ENCODE measurements at regions not wholly inside any gene's neighbourhood (a gene's known extent, or its start where the extent isn't known, plus 50 kb on each side); places are given as distances from the start of the nearest gene placed in this dataset.

GRCh38 chr17:79521225-79521624 is 89.6 kb downstream of the RBFOX3 start:
- DNase-seq (ENCODE audit: low read depth in 3 of 3), result no peak

GRCh38 chr17:79520167-79521165 is 90.4 kb downstream of the RBFOX3 start:
- DNase-seq (ENCODE audit: low read depth in 3 of 3), result no peak

- DNase-seq (ENCODE audit: low read depth in 3 of 3), result no peak
These were observed 91.2 kb downstream of the RBFOX3 start for GRCh38 chr17:79519601-79520000.

- DNase-seq (ENCODE audit: low read depth in 3 of 3), result no peak
These were observed 92.0 kb downstream of the RBFOX3 start for GRCh38 chr17:79518585-79519523.

GRCh38 chr17:79517827-79518584 is 92.8 kb downstream of the RBFOX3 start:
- DNase-seq (ENCODE audit: low read depth in 3 of 3), result no peak

- DNase-seq (ENCODE audit: low read depth in 3 of 3), result no peak
These were observed 94.9 kb downstream of the RBFOX3 start for GRCh38 chr17:79515646-79516571.

- DNase-seq (ENCODE audit: low read depth in 3 of 3), result no peak
These were observed 95.7 kb downstream of the RBFOX3 start for GRCh38 chr17:79515110-79515509.

GRCh38 chr17:79513820-79514535 is 96.9 kb downstream of the RBFOX3 start:
- DNase-seq (ENCODE audit: low read depth in 3 of 3), result no peak

GRCh38 chr17:79513206-79513605 is 97.6 kb downstream of the RBFOX3 start:
- DNase-seq (ENCODE audit: low read depth in 3 of 3), result no peak

GRCh38 chr17:79511471-79511870 is 99.4 kb downstream of the RBFOX3 start:
- no peak for DNase-seq (ENCODE audit: low read depth in 3 of 3)

GRCh38 chr17:79510071-79510470 is 100.8 kb downstream of the RBFOX3 start:
- no peak for DNase-seq (ENCODE audit: low read depth in 3 of 3)

GRCh38 chr17:79509490-79509889 is 101.4 kb downstream of the RBFOX3 start:
- no peak for DNase-seq (ENCODE audit: low read depth in 3 of 3)

GRCh38 chr17:79509008-79509407 is 101.8 kb downstream of the RBFOX3 start:
- no peak for DNase-seq (ENCODE audit: low read depth in 3 of 3)

- DNase-seq (ENCODE audit: low read depth in 3 of 3), result no peak
These were observed 102.5 kb downstream of the RBFOX3 start for GRCh38 chr17:79508291-79508716.

- DNase-seq (ENCODE audit: low read depth in 3 of 3), result no peak
These were observed 103.9 kb downstream of the RBFOX3 start for GRCh38 chr17:79506955-79507354.

GRCh38 chr17:79506150-79506870 is 104.5 kb downstream of the RBFOX3 start:
- no peak for DNase-seq (ENCODE audit: low read depth in 3 of 3)

- no peak for DNase-seq (ENCODE audit: low read depth in 3 of 3)
These were observed 105.7 kb downstream of the RBFOX3 start for GRCh38 chr17:79505199-79505598.

GRCh38 chr17:79504181-79504605 is 106.7 kb downstream of the RBFOX3 start:
- no peak for DNase-seq (ENCODE audit: low read depth in 3 of 3)

Measured in stimulated activated CD4-positive, alpha-beta T cell treated with anti-CD3 and anti-CD28 coated beads, TNF-alpha, amount 100 ng/mL, for 48 hours (primary cell).